Fibroblast of skin of right quadriceps (primary cell): ENCODE measurements at regions not wholly inside any gene's neighbourhood (a gene's known extent, or its start where the extent isn't known, plus 50 kb on each side); places are given as distances from the start of the nearest gene placed in this dataset.

Experiments
- DNase-seq: peaks from one replicate; pipeline ENCODE4 v3.0.0-alpha.2; 2013

DNA sequence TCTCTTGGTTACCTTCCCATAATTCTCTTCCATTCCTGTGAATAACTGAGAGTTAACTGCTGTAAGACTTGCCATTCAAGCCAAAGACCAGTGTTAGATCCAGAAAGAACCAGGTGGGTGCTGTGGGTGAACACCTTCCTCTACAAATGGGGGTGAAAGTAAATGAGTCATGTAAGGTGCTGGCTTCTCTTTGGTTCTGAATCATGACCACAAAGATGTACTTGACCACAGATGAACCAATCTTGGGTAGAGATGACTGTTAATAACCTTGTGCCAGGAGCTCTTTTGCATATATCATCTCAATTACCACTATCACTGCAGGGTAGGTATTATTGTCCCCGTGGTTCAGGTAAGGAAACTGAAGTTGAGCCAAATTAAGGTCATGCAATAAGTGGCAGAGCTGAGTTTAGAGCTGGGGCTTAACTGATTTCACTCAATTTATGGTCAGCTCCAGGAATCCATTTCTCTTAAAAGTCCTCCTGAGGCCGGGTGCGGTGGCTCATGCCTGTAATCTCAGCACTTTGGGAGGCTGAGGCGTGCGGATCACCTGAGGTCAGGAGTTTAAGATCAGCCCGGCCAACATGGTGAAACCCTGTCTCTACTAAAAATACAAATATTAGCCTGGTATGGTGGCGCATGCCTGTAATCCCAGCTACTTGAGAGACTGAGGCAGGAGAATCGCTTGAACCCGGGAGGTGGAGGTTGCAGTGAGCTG lies 244.9 kb upstream of the CXCR4 start:
- DNase-seq: no peak

DNA sequence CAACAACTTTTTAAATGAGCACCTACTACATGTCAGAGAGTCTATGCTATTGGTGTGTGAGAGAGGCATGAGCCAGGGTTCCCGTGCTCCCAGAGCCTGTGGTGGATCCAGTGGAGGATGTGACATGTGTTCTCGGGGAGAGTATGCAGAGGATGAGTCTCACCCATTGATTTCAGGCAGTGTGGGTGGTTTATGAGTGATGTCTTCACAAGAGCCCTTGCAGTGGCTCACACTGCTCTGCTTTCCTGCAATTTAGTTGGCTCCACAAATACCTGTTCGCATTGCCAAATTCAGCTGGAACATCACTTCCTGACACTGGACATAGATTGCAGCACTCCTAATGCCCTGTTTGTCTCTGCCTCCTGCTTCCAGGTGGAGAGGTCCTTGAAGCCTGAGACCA lies 243.6 kb upstream of the CXCR4 start:
- no peak for DNase-seq

DNA sequence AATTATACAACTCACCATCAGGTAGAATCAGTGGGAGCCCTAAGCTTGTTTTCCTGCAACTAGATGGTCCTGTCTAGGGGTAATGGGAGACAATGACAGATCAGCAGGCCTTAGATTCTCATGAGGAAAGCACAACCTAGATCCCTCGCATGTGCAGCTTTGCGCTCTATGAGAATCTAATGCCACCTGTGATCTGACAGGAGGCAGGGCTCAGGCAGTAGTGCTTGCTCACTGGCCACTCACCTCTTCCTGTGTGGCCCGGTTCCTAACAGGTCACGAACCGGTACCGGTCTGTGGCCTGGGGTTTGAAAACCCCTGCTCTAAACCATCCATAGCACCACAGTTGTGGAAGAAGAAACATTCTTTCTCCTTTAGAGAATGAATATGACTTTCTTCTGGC lies 242.8 kb upstream of the CXCR4 start:
- DNase-seq: no peak

DNA sequence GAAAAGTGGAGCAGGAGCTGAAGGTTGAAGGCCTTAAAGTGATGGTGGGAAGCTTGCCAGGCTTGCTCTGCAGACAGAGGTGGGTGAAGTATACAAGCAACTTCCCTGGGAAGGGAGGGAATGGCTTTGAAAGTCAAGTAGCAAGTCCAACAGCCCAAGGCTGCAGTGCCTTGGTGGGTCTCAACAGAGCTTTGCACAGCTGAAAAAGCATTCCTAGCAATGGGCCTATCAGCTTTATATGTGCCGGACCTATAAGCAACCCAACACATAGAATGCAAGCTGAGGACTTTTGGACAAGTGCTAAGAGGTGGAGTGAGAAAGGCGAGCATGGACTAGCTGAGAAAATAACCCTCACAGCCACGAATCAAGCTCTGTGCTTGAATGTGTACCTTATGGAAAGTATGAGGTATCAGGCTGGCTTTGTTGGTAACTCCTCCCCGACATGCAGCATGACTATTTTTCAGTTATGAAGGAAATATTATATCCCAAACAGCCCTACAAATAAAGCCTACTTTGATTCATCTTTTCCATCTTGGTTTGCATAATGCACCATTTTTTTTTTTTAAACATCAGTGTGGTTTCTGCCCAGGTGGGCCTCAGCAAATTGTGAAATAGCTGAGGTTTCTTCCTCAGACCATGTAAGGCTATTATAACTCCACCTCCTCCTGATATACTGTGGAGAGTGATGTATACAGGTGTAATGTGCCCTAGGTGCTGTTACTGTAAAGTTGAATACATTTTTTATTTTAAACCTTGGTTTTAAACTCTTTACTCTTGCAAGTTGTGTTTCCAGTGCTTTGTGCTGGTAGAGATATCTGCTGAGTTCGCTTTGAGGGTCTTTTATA lies 241.4 kb upstream of the CXCR4 start:
- DNase-seq: no peak

DNA sequence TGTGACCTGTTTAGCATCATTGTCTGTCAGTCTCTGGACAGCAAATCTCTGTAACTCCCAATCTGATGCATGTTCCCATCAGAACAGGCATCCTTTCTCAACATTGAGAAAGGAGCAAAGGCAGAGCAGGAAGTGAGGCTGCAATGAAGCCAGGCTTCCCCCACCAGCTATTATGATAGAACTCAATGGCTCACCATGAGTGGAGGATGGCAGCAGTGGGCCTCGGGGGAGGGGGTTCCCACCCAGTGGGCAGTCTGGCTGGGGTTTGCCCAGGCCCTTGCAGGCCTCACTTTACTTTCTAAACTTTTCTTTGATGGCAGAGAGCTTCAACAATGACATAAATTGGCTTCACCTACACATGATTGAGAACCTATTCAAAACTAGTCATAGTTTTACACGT lies 240.6 kb upstream of the CXCR4 start:
- no peak for DNase-seq

DNA sequence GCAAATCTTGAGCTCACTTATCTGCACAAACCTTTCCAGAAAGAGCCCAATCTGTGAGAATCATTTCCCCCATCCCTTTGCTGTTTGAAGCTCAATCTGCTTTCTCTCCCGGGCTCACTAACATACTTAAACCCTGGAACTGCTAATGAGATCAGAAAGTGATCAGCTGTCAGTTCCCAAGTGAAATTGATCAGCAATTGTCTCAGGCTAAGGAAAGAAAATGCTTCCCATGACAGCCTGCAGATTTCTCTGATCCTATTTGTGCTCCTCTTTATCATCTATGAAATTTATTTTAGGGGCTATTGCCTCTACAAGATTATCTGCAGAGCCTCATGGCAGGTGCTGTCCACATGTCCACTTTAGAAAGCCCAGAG lies 239.0 kb upstream of the CXCR4 start:
- no peak for DNase-seq

DNA sequence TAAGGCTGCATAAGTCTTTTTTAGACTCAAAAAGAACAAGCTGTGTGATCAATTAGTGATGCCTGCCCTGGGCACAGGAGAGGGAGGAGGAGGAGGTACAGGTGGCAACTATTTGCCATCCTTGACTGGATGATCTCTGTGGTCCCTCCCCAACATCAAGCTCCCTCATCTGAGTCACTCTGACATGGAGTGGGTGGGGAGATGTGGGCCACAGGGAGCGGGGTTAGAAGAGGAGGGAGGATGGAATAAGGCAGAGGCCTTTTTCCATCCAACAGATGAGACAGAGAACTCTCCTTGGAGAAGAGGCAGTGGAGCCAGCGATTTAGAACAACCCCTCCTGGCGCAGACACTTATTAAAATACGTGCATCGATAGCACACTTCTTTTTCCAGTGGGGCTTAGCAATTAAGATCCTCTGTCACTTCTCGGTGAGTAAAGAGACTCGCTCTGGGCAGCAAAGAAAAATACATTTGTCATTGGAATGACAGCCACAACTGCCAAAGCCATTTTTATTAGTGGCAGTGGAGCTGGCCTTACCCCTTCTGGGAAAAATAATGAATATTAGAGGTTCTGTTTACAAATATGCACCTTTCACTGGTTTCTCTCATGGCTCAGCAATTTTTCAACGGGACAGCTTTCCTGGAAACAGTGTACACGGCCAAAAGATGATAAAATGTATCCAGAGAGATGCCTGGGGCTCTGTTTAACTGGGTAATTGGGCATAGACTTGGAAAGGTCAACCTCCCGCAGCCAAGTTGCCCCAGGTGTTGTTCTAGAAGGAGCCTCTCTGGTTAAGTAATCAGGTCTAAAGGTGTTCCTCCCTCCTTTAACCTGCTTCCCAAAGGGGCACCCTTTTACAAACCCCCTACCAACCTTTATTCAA lies 238.4 kb upstream of the CXCR4 start:
- no peak for DNase-seq

DNA sequence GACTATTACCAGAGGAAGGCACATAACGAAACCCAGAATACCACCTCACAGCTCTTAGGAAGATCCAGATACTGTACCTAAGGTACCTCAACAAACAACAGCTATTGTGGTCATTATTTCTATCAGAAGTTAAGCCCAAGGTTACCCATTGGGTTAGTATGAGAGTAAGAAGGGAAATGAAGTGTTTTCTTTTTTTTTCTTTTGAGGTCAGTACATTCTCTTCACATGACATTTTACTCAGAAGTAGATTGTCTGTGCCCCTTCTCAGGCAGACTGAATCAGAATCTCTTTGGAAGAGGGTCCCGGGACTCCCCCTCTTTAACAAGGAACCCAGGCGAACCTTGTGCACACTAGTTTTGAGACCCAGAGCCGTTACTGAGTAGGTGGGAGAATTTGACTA lies 233.7 kb upstream of the CXCR4 start:
- no peak for DNase-seq

DNA sequence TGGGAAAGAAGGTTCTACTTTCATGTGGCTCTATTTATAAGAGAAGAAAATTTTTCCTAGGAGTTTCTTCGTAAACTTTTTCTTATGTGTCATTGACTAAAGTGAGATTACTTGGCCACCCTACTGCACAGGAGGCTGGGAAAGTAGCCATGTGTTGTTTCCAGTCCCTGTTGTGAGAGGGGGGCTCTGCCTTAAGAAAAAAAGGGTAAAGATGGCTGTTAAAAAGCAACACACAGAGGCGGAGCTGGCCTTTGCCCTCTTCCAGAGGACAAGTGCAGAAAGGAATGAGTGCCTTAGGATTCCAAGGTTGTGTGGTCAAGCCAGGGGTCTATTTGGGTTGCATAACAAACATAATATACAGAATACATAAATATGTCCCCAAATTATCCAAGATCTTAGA lies 230.0 kb upstream of the CXCR4 start:
- DNase-seq: no peak

DNA sequence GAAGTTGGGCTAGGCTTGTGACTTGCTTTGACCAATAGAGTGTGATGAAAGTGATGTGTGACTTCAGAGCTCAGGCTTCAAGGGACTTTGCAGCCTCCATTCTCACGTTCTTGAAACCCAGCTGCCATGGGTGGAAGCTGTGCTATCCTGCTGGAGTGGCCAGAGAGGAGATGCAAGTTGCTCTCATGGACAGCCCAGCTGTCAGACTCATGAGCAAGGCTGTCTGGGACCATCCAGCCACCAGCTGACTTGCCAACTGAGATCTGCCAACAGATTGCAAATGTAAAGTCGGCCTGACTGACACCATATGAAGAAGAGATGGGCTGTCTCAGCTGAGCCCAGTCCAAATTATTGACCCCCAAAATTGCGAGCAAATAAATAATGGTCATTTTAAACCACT lies 226.4 kb upstream of the CXCR4 start:
- DNase-seq: no peak

DNA sequence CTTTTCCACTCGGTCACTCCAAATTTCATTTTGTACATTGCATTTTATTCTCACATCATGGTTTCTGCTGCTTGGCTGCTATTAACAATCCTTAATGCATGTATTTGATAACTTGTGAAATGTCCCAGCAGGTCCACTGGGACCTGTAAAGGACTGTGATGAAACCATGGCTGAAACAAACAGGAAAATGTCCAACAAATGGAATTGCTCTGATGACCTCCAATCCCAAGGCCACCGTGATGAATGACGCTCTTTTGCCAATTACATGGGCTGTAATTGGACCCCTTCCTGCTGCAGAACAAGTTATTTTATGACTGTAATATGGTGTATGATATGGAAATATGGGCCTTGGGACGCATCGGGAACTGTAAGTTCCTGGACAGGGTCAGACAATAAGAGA lies 224.2 kb upstream of the CXCR4 start:
- DNase-seq: no peak

DNA sequence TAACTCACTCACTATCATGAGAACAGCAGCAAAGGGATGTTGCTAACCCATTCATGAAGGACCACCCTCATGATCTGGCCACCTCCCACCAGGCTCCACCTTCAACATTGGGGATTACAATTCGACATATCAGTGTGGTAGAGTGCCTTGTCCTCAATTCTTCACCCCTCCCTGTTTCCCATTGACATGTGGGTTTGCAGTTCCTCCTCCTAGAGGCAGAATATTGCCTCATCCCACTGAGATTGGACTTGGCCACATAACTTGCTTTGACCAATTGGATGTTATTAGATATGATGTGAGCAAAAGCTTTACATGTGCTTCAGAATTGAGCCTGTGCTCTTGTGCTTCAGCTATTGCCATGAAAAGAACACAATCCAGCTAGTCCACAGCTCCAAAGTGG lies 217.0 kb upstream of the CXCR4 start:
- DNase-seq: no peak

DNA sequence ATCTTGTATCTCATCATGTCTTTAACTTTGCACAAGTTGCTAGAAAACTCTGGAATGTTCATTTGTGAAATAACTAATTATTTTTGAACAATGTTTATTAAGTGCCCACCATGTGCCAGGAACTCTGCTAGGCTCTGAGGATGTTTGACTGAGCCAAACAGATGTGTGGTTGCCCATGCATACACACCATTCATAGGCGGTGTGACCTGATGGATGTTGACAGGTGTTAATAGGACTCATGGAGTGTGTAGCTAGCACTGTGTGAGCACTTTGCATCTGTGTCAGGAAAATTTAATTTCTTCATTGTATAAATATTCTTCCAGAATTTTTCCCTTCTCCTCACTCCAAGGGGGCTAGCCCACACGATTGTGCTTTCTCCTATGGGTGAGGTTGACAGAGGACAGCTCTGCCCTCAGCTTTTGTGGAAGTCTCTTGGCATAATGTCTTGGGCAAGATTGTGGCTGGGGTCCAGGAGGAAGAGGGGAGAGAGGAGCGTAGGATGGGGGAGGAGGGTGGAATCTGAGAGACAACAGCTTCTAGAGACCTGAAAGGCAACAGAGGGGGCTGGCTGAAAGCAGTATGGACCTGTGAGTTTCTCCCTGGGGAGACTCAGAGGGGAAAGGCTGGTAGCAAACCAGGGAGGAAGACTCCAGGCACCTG lies 214.6 kb upstream of the CXCR4 start:
- no peak for DNase-seq

DNA sequence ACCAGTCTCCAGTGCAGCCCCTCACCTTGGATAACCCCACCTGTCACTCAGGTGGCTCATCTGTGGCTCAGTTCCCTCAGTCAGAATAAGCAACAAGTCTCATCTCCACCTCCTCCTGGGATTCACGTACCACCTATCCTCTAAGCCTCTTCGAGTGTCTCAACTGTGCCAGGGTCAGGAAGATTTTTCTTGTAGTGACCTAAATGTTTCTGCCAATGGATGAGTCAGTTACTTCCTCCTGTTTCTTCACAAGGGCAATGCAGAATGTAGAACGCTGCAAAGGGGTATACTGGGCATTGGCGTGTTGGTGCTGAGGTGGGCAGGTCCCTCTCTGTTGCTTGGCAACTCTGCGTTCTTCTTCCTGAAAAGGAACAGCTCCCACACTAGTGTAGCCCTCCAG lies 213.3 kb upstream of the CXCR4 start:
- DNase-seq: no peak

DNA sequence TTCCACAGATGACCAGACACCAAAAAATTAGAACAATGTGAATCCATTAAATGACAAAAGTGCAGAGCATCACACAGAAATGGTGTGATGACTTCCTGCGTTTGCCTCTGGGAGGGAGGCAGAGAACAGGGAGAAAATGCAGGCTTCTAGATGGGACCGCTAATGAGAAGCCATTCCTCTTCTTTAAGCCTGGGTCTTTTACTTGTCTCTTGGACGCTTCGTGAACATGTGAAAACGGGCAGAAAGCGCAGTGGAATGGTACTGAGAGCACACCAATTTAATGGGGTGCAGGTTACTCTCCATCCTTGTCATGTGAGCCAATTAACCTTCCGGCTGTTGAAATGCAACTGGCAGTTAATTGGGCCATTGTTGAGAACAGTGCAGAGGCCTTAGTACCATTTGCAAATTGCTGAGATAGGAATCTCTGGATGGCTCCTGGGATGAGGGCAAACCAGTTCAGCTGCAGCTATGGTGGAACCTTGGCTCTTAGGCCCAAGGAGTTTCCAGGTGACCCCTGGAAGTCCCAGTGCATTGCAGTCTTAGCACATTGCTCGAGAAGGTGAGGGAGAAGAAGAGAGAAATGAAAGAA lies 210.4 kb upstream of the CXCR4 start:
- no peak for DNase-seq

DNA sequence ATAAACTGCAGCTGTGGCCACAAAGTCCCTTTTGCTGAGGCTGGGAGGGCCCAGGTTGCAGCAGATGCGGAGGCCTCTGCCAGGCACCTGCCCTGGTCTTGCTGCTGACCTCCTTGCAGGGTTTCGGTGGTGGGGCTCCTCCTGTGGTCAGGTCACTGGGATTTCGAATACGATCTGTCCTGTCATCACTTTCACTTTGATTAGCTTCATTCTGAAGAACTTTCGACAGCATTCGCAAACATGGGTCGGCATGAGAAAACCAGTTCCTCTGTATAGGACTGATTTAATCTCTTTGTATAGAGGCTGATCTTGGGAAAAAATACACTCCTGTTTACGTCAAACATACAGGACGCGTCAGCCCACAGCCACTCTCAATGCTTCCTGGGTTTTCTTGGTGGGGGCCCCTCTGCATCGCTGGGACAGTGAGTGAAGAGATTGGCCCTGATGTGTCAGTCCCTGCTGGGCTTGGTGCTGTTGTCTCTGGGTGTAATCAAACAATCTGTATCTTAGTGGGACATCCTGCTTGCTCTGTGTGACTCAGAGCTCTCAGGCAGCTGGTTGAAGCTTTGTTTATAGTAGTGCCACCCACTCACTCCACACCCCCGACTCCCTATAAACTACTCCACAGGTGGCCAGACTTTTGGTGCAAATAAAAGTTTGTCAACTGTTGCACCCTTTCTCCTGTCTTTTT lies 209.4 kb upstream of the CXCR4 start:
- no peak for DNase-seq

DNA sequence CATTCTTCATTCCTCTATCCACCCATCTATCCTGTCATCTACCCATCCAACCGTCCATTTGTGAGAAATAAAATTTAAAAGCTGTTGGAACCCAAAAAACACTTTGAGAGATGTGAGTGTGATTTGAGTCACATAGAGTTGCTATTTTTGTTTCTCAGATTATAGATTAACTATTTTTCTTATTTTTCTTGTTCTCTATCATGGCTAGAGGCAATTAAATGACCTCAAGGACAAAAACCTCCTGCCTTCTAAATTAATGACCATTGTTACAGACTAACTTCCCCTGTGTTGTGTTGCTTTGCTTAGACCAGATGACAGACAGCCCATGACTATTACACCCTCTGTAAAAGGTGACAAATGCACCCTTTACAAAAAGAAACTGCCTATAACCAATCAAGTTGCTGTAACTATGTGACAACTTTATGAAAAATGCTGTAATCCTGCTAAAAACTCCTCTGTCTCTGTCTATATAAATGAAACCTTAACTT lies 207.9 kb upstream of the CXCR4 start:
- DNase-seq: no peak

DNA sequence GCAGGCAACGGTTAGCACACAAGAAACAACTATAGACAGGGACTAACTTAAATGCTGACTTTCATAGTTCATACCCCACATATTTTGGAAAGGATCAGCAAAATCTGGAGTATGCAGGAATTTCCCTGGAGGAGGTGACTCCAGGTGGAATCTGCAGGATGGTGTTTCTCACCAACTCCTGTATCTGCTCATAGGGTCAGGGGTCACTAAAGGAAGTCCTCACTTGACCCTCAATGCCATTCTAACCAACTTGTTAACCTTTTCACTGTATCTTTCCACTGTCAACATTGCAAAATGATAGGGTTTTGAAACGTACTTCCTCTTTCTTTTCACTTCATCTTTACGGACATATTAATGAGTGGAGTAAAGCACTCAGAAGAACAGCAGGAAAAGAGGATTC lies 207.0 kb upstream of the CXCR4 start:
- DNase-seq: no peak

DNA sequence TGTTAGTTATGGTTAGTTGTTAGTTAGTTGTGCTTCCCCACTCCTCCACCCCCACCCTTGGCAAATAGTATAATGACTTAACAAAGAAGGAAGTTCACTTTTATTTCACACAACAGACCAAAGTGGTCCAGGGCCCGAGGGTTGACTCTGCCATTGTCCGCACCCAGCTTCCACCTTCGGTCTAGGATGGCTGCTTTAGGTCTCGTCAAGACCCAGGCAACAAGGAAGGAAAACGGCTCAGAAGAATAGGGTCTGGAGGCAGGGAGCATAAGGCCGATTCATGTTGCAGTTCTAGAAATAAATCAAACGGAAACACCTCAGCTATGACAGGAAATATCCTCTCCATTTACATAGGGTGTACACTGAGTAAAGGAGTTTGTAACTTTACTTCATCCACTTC lies 206.0 kb upstream of the CXCR4 start:
- DNase-seq: no peak

DNA sequence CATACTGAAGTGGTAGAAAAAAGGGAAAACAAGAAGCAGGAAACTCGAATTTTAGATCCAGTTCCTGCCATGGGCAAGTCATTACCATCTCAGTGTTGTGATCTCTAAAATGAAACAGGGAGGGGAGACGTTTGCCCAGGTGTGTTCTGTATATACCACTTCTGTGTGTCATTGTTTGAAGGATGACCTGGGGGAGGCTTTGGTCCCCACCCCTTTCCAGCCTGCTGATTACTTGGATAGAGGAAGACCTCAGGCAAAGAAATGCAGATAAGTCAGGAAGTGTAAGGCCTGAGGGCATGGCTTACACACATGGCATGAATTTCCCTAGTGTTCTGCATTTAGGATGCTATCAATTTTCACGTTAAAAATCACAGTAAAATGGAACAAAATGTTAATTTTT lies 205.2 kb upstream of the CXCR4 start:
- DNase-seq: no peak

DNA sequence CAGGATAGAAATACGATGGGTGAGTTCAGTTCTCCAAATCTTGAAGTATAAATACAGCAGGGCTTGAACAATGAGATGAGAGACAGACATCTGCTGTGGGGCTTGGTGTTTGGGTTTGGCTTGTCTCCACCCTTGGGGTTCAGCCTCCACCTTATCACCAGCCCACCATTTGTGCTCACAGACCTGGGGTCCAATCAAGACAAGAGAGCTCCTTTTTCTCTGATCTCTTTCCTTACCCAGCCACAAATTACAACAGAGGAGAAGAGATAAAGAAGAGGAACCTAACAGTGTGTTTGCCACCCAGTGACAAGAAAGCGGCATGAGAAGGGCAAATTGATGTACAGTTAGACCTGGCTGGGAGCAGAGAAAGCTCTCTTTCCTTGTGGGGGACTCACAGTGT lies 204.5 kb upstream of the CXCR4 start:
- no peak for DNase-seq

DNA sequence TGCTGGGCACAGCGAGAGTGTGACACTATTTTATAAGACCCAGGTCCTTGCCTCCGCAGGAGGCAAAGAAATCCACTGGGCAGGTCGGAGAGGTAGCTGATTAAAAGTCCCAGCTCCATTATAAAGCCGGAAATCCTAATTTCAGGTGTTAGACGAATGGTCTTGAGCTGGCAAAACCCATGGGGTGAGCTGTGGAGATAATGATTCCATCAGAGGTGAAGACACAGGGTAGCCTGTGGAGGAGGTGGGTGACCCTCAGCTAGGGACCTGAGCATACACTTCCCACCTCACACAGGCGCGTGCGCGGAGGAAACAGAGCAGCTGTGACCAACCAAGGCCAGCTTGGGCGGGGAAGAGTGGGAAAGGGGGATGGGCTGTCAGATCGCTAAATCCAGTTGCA lies 201.7 kb upstream of the CXCR4 start:
- no peak for DNase-seq
